ENCODE measurements at regions not wholly inside any gene's neighbourhood (a gene's known extent, or its start where the extent isn't known, plus 50 kb on each side); places are given as distances from the start of the nearest gene placed in this dataset.

DNA sequence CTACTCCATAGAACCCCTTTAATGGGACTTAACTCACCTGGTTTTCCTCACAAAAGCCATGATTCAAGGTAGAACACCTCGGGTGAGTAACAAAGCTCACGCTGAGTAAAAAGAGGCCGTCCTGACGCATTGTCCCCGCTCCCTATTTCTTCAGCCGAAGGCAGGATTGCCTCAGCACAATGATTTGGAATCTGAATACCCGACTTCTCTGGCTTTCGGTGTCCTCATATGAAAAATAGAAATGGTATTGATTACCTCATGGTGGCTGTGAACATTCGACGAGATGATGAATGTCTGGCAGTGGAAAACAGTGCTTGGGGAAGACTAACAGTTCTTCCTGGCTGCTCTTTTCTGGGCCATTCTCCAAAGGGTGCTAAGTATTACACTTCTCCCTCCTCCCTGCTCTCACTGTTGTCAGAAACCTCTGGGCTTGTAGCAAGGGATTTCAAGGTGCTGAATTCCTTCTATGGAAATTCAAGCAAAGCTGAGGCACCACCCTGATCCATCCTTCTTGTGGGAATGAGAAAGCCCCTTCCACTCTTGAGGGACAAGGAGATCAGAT, 148.3 kb downstream of the C1orf94 start:
- intact Hi-C loops (cut with micrococcal nuclease), result no loop called here
- no peak overlapping the region for H3K4me3 ChIP-seq (ENCODE audit: control extremely low read depth in 1 of 5, extremely low read depth in 1 of 5, insufficient read depth in 1 of 5, low read depth in 2 of 5, low read length in 4 of 5)
- Mint-ChIP-seq H3K27ac (no peak overlapping the region), H3K4me3 (no peak overlapping the region), H3K4me1 (no peaks in the 10 kb centered on the region), H3K9me3 (ENCODE audit: insufficient read depth) (no peaks in the 10 kb centered on the region), H3K27me3 (peaks cover 15% of the 10 kb centered on the region)
- ChIA-PET CTCF (no interaction called here), POLR2A (no interaction called here)
- H3K4me2 ChIP-seq (replicated peaks; ENCODE audit: low read depth, low read length, poor library complexity, severe bottlenecking), result no peak overlapping the region
- DNase-seq, result no peak
- peaks cover 0 to 6% (median 0%) of the 10 kb centered on the region in 3 donors for H3K9me3 ChIP-seq (ENCODE audit: control extremely low read depth in 1 of 3, control insufficient read depth in 2 of 3, insufficient read depth in 1 of 3, low read length in 2 of 3)
- no peaks in the 10 kb centered on the region for H3K79me2 ChIP-seq (ENCODE audit: control insufficient read depth, insufficient read depth, low read length)
- no peak overlapping the region for H3K9ac ChIP-seq (ENCODE audit: low read length)
- no peak for ATAC-seq (ENCODE audit: low read depth)
- no peaks in the 10 kb centered on the region for H3K27me3 ChIP-seq (replicated peaks in 1 of 4; ENCODE audit: control extremely low read depth in 1 of 4, control insufficient read depth in 3 of 4, insufficient read depth in 4 of 4, low read length in 3 of 4)
- no peaks in the 10 kb centered on the region for H3K36me3 ChIP-seq (replicated peaks in 1 of 2; ENCODE audit: control extremely low read depth in 1 of 2, control insufficient read depth in 1 of 2, extremely low read depth in 1 of 2, insufficient read depth in 2 of 2, low read length in 1 of 2)
- TF ChIP-seq, protein P1, sequence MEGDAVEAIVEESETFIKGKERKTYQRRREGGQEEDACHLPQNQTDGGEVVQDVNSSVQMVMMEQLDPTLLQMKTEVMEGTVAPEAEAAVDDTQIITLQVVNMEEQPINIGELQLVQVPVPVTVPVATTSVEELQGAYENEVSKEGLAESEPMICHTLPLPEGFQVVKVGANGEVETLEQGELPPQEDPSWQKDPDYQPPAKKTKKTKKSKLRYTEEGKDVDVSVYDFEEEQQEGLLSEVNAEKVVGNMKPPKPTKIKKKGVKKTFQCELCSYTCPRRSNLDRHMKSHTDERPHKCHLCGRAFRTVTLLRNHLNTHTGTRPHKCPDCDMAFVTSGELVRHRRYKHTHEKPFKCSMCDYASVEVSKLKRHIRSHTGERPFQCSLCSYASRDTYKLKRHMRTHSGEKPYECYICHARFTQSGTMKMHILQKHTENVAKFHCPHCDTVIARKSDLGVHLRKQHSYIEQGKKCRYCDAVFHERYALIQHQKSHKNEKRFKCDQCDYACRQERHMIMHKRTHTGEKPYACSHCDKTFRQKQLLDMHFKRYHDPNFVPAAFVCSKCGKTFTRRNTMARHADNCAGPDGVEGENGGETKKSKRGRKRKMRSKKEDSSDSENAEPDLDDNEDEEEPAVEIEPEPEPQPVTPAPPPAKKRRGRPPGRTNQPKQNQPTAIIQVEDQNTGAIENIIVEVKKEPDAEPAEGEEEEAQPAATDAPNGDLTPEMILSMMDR (IDR thresholded peaks at IDR 0.05), result no peak
- no peak for TF ChIP-seq EZH2 (IDR thresholded peaks at IDR 0.05; ENCODE audit: borderline replicate concordance, insufficient read depth, low read depth, low read length, poor library complexity, severe bottlenecking)
- no peak overlapping the region for H2AFZ ChIP-seq (ENCODE audit: insufficient read depth, low read depth, low read length, poor library complexity, severe bottlenecking)
- H3K27ac ChIP-seq (ENCODE audit: low read length in 2 of 2), result no peak overlapping the region
- no peaks in the 10 kb centered on the region for H3K4me1 ChIP-seq (ENCODE audit: control insufficient read depth in 2 of 2, insufficient read depth in 2 of 2, low read length in 2 of 2)
- WGBS (ENCODE audit: insufficient coverage), result 82% methylated on average over 10 of the region's 10 CpGs
- H4K20me1 ChIP-seq (ENCODE audit: control insufficient read depth, insufficient read depth, low read length, poor library complexity, severe bottlenecking), result no peaks in the 10 kb centered on the region

DNA sequence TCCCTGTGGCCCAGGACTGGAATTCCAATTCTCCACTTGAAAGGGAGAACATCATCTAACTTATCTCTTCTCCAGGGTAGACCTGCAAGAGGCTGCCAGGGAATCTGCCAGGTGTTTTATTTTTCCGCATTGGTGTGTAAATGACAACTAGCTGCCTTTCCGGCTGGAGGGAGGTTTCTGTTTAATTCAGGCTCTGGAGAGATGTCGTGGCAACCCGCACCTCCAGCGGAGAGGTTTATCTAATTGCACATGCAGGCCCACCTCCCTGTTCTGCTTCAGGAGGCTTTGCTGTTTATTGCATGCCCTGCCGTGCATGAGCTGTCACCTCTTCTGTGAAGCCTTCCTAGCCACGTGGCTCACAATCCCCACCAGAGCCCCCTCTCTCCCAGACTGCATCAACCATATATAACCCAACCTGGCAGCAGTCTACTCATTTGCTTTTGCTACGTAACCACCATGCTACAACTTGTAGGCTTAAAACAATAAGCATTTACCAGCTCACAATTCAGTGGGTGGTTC, 151.6 kb downstream of the C1orf94 start:
- CTCF ChIA-PET, result no interaction called here
- POLR2A ChIA-PET, result no interaction called here
- TF ChIP-seq, protein P1 (IDR thresholded peaks at IDR 0.05), result no peak
- TF ChIP-seq EZH2 (IDR thresholded peaks at IDR 0.05; ENCODE audit: borderline replicate concordance, insufficient read depth, low read depth, low read length, poor library complexity, severe bottlenecking), result no peak

More for the DNA sequence above, 151.6 kb downstream of the C1orf94 start:
- H3K27ac ChIP-seq (ENCODE audit: low read length in 2 of 2), result no peak overlapping the region
- no peaks in the 10 kb centered on the region for H3K27me3 ChIP-seq (replicated peaks in 1 of 4; ENCODE audit: control extremely low read depth in 1 of 4, control insufficient read depth in 3 of 4, insufficient read depth in 4 of 4, low read length in 3 of 4)
- H4K20me1 ChIP-seq (ENCODE audit: control insufficient read depth, insufficient read depth, low read length, poor library complexity, severe bottlenecking), result no peaks in the 10 kb centered on the region
- Mint-ChIP-seq H3K27ac (no peak overlapping the region), H3K4me1 (no peaks in the 10 kb centered on the region), H3K27me3 (peaks cover 10% of the 10 kb centered on the region), H3K4me3 (no peak overlapping the region), H3K9me3 (ENCODE audit: insufficient read depth) (no peaks in the 10 kb centered on the region)
- no peak overlapping the region for H3K4me2 ChIP-seq (replicated peaks; ENCODE audit: low read depth, low read length, poor library complexity, severe bottlenecking)
- peaks cover 0 to 4% (median 0%) of the 10 kb centered on the region in 3 donors for H3K9me3 ChIP-seq (ENCODE audit: control extremely low read depth in 1 of 3, control insufficient read depth in 2 of 3, insufficient read depth in 1 of 3, low read length in 2 of 3)
- no peaks in the 10 kb centered on the region for H3K79me2 ChIP-seq (ENCODE audit: control insufficient read depth, insufficient read depth, low read length)
- DNase-seq (no peak), ATAC-seq (ENCODE audit: low read depth) (no peak)
- H3K4me1 ChIP-seq (ENCODE audit: control insufficient read depth in 2 of 2, insufficient read depth in 2 of 2, low read length in 2 of 2), result no peaks in the 10 kb centered on the region
- no peak overlapping the region for H3K9ac ChIP-seq (ENCODE audit: low read length)
- intact Hi-C loops (cut with micrococcal nuclease), result no loop called here
- H3K36me3 ChIP-seq (replicated peaks in 1 of 2; ENCODE audit: control extremely low read depth in 1 of 2, control insufficient read depth in 1 of 2, extremely low read depth in 1 of 2, insufficient read depth in 2 of 2, low read length in 1 of 2), result no peaks in the 10 kb centered on the region
- H2AFZ ChIP-seq (ENCODE audit: insufficient read depth, low read depth, low read length, poor library complexity, severe bottlenecking), result no peak overlapping the region
- WGBS (ENCODE audit: insufficient coverage), result 42% methylated on average over 8 of the region's 8 CpGs
- H3K4me3 ChIP-seq (ENCODE audit: control extremely low read depth in 1 of 5, extremely low read depth in 1 of 5, insufficient read depth in 1 of 5, low read depth in 2 of 5, low read length in 4 of 5), result no peak overlapping the region

Measured in B cell (primary cell).